HG03354 (cell line): ENCODE measurements at regions not wholly inside any gene's neighbourhood (a gene's known extent, or its start where the extent isn't known, plus 50 kb on each side); places are given as distances from the start of the nearest gene placed in this dataset.

ENCODE experiments used
- ATAC-seq: cut with Tn5 transposase; IDR thresholded peaks from one replicate; pipeline ENCODE4 v1.9.1; 2021; ENCODE audit warnings: mild to moderate bottlenecking; ENCODE audit not compliant: unreplicated experiment, poor library complexity, severe bottlenecking

DNA sequence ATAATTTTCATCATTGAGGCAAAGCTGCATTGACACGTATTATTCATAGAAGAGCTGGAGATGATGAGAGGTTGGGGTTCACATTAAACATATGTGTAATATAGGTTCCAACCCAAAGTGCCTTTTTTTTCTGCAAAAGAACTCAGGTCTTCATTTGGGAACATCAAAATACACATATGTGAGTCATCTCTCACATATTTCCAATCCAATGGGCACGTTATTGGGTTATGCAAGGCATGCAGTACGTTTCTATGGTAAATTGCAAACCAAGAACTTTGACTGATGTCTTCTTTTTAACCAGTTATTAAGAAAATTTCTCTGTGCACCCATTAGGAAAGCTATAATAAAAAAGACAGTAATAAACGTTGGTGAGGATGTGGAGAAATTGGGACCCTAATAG lies 150.3 kb upstream of the FAM9B start:
- ATAC-seq = no peak

DNA sequence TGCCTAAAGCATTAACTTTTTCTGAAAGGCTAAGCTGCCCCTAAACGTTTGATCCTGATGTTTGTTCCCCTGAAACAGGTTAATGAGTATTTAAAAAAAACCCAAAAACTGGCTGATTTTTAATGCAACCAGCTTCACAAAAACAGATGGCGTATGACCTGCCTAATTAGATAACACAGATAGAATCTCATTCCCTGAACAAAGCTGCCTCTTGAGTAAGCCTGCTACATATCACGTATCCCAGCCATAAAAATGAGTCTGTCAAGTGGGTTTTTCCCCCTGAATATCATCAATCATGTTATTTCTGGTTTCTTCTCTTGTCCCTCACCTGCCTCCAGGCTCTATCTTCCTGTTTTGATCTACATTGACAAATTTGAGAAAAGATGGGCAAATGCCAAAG lies 154.2 kb upstream of the FAM9B start:
- ATAC-seq = no peak

DNA sequence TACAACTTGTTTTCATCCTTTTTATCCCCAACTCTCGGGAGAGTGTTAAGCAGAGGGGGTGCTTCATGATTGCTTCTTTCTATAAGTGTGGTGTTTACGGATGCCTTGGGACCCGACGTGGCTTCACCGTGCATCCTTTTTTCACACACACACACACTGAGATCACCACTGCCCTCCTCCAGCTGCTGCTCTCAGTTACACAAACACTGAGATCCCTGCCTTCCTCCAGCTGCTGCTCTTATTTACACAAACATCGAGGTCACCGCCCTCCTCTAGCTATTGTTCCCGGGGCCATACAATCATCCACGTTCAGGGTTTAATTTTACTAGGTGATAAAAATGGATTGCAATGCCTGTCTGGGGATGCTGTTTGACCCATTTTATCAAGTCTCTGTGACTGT lies 155.4 kb upstream of the FAM9B start:
- no peak for ATAC-seq

DNA sequence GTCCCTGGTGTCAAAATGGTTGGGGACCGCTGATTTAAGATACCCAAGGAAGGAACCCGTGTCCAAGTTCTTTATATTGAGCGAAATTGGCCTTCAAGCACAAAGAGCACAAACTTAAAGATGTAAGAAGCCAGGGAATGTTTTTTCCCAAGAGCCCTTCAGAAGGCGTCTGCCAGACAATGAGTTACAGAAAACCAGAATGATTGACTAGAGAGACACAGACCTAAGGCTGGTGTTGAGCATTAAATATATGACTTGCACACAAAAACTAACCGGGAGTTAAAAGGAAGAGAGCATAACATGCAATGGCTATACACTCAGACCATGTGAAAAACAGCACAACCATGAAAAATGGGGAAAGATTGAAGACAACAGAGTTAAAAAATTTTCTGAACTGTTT lies 157.5 kb upstream of the FAM9B start:
- no peak for ATAC-seq

DNA sequence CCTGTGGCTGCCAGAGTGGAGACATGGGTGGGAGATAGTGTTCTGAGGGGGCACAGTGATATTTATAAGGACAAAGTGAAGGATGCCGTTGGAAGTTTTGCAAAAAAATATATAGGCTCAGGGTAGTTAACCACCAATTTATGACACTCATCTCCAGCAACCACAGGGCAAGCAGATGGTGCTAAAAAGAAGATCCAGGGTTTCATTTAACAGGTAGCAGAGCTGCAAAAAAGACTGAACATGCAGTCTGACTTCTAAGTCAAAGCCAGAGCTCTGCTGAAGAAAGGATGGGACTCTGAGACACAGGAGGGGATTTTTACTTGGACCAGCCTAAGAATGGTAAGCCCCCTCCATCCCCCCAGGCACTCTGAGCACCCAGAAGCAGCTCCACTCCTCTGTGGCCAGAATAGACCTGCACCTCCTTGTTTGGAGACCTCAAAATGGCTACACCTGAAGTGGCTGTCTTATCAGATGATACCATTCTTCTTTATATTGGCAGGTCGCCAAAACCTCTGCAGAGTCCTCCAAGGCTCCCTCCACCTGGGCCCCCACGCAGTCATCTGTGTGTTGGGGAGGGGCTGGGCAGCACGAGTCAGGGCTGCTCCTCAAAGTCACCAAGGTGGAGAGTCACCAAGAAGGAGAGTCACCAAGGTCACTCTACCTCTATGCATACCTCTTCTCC lies 161.4 kb upstream of the FAM9B start:
- ATAC-seq = no peak

DNA sequence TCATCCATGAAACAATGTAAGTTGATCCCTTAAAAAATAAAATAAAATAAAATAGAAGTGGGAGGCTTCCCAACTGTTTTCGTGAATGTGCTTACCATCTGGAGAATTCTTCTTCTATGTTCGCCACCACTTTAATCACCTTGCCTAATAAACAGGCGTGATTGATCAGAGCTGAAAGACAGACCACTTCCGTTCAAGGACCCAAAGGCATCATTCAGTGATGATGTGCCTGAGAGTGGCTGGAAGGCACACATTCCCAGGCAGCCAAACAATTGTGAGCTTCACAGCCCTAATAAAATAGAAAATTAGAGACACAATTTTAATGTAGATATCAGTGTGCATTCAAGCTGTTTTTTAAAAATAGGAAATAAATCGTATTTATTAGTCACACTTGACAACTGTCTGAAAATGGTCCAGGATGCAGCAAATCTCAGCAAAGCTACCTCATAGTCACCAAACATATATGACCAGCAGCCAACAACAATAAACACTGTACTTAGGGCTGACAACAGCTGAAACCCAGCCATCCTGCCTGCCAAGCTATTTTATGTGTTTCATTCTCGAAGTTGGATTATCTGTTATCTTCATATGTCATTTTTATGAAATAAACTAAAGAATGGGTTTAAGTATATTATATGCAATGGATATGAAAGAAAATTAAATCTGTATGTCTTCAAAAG lies 163.2 kb upstream of the FAM9B start:
- no peak for ATAC-seq

DNA sequence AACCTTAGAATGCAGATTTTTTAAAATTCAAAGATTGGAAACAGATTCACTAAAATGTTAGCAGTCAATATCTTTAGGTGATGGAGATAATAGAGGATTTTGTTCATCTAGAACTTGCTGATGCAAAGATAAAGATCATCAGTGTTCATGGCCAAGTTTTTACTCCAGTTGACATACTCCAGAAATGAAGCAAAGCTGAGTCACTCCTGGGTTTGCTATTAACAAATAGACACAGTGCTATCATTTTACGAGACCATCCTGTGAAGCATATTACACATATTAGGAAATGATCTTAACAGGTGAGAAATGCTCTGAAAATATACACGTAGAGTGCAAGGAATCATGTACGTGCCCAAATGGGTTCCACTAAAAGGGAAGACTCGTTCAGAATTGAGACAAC lies 170.6 kb upstream of the FAM9B start:
- ATAC-seq = no peak

DNA sequence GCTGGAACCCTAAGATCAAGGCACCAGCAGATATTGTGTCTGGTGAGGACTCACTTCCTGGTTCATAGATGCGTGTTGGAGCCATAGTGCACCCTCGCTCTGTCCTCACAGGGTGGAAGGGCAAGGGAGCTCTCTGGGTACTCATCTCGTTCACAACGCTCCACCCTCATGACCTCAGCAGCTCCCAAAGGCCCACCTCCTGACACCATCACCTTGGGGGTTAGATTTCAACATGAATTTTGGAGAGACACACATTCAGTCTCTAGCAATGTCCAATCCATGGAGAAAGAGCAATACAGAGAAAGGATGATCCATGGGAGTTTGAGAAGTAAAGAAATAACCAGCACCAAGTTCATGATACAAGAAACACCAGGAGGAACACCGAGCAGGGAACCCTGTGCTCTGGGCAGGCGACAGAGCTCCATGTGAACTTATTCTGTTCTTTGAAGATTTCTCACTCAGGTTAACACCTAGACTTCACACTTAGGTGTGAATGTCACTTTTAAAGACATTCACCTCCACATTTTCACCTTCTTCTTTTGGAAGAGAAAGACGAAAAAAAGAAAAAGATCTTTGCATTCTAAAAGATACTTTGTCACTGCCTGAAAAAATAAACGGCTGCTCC lies 171.8 kb upstream of the FAM9B start:
- no peak for ATAC-seq

DNA sequence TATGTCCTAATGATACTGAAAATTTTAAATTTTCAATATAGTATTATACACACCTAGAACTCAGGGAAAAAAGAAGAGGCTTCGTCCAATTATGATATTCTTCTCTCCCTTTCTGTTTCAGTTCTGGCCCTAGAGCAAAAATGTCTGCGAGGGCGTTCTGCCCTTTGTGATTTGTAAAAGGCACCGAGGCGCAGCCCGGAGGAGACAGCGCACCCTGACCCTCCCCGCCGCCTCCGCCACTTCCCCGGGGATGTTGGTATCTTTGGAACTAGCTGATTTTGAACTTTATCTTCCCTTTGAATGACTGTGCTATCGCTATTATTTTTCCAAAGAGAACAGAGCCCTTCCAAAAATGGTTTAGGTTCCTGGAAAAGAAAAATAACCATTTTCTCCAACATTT lies 173.2 kb upstream of the FAM9B start:
- ATAC-seq = no peak

DNA sequence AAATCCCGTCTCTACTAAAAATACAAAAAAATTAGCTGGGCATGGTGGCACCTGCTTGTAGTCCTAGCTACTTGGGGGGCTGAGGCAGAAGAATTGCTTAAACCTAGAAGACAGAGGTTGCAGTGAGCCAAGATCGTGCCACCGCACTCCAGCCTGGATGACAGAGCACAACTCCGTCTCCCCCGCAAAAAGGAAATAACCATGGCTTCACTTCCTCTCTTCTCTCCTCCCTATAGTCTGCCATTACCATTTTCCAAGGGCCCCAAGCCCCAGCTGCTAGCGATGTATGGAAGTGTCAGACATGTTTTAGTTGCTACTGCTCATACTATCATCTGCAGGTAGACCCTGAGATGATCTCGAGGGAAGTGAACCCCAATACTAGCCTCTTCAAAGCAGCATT lies 177.3 kb upstream of the FAM9B start:
- no peak for ATAC-seq

DNA sequence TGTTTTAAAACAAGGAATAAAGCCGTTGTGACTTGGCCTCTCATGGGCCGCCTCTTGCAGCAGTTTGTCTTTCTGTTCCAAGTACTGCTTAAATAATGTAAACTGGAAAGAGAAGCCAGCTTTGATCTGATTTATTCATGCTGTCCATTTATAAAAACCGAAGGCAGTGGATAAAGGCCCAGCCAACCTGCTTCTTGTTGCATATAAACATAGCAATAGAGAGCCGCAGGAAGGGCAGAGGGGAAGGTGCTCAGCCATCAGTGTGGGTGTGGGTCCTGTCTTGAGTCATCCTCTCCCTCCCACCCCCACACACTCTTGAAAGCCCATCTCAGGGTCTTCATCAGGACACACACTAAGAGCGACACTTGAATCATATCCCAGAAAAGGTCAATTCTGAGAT lies 187.9 kb upstream of the FAM9B start:
- ATAC-seq = no peak

DNA sequence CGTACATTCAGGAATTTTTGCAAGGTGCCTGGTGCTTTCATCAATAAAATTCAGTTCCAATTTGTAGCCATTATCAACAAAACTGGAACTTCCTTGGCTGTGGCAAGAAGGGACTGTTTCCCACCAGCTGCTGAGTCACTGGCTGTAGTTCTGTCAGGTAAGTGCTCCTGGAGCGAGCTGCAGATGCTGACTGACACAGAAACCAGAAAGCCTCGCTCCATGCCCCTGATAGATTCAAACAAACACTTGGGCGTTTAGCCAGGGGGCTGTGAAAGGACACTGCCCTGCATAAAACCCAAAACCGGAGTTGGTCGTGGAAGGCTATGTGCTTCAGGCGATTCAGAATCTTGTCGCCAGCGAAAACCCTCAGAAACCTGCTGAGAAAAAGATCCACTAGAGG lies 188.4 kb upstream of the FAM9B start:
- ATAC-seq = no peak

DNA sequence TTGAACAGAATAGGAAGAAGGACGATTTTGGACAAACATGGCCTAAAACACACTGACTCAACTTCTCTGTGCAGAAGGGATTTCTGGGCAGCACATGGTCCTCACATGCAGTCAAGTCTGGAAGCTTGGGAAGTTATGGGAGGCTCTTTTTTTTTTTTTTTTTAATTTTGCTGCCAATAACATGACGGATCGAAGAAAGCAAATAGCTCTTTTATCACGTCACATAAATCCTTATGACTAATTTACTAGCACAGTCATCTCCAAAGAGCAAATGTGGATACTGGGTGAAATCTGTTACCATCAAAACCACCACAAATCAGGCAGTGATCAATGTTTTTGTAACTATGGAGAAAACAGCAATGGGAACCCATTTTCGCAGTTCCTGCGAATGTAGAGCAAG lies 193.3 kb upstream of the FAM9B start:
- ATAC-seq = no peak

DNA sequence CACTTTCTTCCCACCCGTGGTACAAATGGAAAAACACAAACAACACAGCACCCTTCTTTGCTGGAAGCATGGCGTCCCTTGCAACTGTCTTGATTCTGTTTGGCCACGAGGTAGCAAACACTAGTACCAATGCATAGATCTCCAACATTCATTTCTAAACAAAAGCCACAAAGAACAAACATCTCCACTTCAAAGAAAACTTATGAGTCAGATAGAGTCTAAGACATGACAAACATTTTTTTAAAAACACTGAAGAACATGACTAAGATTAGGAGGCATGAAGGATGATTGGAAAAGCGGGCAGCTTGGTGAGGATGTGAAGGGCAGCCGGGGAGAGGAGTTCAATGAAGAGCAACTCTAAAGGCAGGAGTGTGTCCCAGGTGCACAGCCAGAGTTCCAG lies 197.6 kb upstream of the FAM9B start:
- ATAC-seq = no peak

DNA sequence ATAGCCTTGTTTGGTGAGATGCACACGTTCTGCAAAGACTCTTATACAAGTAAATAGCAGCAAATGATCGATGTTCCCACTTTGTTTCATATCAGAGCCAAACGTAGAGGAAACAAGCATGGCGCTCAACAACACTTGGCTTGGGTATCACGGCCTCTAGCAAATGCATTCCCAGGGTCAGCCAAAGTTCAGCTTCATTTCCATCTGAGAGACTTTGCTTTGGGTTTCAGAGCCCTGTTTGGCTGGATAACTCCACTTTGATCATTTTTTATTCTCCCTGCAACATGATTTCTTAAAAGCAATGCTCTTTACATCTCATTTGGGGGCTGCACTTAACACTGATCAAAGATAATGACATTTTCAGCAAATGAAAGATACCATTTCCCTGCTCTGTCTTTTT lies 199.2 kb upstream of the FAM9B start:
- ATAC-seq = no peak

DNA sequence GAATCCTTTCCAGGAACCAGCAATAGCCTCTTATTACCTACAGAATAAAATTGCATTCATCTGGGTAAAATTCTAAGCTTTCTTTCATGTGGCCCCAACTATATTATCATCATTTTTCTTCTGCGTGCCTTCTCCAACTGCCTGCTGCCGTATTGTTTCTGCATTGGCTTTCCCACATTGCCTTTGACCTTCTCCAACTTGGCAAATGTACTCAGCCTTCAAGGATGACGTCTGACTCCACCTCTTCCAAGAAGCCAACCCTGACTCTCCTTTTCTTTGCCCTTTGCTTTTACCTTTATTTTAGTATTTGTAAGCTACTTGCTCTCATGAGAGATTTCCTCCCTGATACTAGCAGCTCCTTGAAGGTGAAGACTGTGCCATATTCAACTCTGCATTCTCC lies 200.4 kb upstream of the FAM9B start:
- no peak for ATAC-seq

DNA sequence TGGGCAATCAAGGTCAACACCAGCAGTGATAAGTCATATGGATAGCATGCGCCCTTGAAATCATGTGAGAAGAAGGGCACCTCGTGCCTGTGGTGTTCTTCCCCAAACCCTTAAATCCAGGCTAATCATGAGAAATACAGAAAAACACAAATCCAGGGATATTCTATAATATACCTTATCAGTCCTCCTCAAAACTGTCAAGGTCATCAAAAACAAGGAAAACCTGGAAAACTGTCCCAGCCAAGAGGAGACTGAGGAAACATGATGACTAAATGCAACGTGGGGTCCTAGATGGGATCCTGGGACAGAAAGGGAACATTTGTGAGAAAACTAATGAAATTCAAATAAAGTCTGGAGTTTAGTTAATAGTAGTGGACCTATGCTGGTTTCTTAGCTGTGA lies 201.8 kb upstream of the FAM9B start:
- no peak for ATAC-seq

DNA sequence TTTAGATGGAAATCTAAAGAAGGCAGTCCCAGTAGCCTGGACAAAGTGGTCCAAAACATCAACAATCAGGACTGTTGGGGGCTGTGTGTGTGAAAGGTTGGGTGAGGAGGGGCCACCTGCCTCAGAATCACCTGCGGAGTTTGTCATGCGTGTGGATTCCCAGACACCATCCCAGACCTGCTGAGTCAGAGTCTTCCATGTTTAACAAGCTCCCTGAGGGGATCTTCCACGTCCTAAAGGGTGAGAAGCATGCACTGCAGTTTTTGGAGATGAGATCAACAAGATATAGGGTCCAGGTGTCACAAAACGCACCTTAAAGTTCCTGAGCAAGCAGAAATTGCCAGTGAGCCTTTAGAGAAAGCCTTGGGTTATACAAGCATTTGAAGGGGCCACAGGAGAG lies 207.0 kb upstream of the FAM9B start:
- ATAC-seq = no peak

DNA sequence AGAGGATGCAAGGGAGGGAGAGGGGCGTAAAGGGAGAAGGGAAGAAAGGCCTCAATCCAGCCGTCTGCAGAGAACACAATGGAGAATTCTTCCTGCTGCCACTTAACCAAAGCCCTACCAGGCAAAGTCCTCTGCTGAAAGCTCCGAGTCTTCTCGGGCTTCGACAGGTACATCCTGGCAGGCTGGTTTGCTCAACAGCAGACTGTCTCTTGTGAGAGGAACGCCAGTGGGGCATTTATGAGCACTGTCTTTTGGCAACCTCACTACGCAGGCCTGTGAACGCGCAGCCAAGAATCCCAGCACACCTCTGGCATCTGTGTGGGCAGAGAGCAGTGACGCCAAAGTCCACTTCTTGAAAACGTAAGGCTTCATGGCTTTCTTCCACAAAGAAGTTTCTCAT lies 207.5 kb upstream of the FAM9B start:
- ATAC-seq = no peak

DNA sequence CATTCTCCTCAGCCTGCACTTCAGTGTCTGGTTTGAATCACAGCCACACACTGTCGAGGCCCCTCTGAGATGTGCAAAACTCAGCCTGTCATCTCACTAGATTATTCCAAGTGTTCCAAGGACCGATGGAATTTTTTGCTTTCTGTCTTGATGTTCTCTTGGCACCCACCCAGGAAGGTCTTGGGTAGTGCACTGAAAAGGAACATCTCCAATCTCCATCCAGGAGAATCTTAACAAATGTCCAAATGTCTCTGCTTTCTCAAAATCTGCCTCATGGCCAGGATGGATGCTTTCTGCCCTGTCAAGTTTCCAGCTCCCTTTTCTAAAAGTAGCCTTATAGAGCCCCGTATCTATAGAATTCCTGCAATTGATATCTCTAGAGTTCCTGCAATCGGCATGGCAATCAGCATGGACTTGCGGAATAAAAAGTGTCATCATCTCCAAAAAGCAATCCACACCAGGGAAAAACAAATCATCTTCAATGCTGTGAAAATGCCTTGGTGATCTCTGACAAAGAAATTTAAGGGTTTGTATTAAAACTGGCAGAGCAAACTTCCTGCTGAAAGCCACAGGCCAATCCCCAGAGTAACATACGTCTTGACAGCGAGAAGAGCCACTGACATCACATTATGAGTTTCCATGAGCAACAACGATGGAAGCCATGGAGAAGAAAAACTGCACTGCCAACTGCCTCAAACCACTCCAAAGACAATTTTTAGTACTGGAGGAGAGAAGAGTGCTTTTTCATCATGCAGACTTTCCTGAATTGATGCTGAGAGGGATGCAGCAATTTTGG lies 215.3 kb upstream of the FAM9B start:
- ATAC-seq = no peak

DNA sequence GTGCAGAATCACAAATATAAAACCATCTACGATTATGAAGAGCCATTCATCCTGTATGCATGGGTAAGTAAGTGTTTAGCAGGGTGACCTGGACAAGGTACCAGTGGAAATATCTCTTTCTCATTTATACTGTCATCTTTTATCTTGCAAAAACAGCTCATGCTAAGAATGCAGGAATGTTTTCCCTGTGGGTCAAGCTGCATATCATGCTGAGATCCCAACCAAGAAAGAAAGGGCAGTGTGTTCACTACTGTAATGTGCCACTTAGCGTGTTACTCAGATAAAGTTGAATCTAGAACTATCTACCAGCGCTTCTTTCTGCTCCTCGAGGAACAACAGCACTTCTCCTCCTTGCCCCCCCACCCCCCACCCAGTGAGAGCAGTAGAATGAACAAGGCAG lies 212.7 kb upstream of the TBL1X start:
- ATAC-seq = no peak
